DMS 273 (cell line): ENCODE measurements at regions not wholly inside any gene's neighbourhood (a gene's known extent, or its start where the extent isn't known, plus 50 kb on each side); places are given as distances from the start of the nearest gene placed in this dataset.
A peak's percentile ranks its signal among the peaks of the same experiment; 100 is the strongest.
"Not testable (repeated sequence)": the region's sequence is repeated elsewhere in the genome, so short reads cannot be mapped to it uniquely, and the experiment has no call there.

Source experiments
- DNase-seq: peaks from one replicate; lab custom pipeline; 2025; ENCODE audit not compliant: unreplicated experiment; lab: John Stamatoyannopoulos, UW

DNA sequence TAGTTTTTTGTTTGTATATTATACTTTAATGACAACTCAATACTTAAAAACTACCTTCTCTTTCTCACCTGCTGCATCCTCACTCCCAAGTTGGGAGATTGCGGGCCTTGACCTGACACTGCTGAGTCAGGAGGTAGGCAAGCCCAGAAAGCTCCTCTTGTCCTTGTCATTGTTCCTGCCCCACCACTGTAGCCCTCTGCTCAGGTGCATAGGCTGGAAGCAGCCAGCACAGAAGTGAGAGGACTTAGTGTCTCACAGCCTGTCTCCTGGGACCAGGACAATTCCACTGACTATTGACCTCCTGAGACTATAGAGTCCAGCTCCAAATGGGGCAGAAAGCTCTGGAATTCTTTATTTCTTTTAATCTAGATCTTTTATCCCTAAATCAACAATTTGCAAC is 123.5 kb upstream of the NDP start:
- no peak for DNase-seq

DNA sequence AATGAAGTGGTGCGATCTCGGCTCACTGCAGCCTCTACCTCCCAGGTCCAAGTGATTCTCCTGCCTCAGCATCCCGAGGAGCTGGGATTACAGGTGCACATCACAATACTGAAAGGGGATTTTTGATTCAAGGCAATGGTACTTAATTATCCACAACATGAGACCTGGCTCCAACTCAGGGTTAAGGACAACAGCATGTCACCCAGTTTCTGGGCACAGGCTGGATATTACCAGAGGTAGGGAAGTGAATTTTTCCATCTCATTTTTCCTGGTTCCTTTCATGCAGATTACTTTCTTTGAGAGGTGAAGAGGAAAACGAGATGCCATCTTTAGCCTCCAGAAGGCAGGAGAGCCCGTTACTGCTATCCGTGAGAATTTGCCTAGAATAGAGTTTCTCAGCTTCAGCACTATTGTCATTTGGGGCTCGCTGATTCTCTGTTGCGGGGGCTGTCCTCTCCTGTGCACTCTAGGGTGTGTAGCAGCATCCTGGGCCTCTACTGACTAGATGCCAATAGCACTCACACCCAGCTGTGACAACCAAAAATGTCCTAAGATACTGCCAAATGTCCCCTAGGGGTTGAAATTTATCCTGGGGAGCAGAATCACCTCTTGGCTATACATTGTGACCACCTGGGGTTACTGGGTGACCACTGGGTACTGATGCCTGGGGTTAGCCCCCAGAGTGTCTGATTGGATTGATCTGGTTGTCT is 121.8 kb upstream of the NDP start:
- no peak for DNase-seq

DNA sequence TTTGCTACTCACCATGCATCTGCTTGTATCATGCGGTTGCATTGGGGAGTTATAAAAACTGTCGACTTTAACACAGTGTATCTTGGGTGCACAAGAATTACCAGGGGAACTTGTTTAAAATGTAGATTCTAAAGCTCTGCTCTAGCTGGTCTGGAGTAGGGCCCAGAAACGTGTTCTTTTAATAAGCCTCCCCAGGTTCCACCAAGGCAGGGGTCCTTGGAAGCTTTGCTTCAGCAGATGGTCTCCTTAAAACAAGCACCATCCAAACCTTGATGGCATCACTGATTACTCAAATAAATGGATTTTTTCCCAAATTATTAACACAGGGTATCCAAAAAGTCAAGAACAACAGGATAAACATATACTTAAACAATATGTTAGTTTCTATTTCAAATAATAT is 120.2 kb upstream of the NDP start:
- DNase-seq: no peak

DNA sequence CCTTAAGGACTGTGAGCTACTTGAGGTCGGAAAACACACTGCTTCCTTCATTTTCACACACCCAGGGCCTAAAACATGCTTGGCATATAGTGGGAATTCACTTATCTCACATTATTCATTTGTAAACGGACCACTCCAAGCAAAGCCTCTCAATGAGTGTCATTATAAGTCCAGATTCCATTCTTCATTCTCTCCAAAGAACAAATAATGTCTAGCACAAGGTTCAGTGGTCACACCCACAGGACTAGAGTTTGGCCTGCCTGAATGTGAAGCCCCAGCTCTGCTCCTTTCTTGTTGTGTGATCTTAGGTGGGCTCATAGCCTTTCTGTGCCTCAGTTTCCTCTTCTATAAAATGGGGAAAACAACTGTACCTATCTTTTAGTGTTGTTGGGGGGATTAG is 119.6 kb upstream of the NDP start:
- no peak for DNase-seq

DNA sequence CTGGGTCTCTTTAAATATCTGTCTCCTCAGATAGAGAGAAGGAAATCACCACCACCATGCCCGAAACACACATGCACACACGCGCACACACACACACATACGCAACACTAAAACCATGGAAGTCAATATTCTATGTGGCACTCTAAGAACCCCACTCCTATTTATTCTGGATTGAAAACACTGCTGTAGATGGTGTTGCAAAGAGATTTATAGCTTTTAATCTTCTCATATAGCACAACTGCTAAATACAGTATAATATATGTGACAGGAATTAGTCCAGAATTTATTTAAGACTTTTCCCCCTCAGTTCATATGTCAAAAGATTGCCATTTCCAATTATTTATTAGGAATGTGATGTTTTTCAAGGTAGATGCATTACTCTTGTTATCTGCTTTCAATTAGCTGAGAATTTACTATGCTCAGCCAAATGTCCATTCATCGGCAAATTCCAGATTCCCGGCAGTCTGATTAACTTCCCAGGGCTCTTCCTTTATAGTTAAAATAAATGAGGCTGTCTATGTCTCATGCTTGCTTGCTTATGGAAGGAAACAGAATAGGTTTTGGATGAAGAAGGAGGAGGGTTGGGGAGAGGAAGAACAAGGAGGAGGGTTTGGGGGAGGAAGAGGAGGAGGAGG is 115.4 kb upstream of the NDP start:
- no peak for DNase-seq

DNA sequence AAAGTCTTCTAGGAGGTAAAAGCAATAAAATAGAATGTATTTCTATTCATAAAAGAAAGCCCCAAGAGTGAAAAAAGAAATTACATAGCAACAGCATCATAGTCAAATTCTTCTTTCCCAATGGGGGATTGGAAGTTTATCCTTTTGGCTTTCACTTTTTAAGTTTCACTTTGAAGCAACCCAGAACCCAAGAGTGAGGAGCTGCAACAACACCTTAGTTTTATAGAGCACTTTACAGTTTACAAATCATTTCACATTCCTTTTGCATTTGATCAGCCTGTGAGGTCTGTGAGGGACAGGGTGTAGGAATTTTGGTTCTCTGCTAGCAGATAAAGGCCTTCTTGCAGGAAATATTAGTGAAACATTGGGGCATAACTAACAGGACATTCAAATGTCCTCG is 112.0 kb upstream of the NDP start:
- no peak for DNase-seq

DNA sequence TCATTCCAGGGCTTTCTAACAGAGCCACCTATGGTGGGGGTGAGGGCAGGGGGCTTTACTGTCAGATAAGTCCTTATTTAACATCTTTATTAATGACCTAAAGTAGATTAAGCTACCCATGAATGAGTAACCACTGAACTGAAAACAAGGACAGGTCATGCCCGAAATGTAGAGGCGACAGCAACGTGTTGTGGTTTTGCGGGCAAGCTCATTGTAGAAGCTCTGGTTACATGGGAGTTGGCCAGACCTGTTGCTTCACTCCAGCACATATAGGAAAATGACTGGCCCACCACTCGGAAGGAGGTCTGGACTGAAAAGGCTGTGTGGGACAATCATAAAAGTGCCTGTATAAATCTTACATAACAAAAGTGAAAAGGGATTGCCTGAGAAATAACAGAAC is 109.6 kb upstream of the NDP start:
- DNase-seq: no peak

DNA sequence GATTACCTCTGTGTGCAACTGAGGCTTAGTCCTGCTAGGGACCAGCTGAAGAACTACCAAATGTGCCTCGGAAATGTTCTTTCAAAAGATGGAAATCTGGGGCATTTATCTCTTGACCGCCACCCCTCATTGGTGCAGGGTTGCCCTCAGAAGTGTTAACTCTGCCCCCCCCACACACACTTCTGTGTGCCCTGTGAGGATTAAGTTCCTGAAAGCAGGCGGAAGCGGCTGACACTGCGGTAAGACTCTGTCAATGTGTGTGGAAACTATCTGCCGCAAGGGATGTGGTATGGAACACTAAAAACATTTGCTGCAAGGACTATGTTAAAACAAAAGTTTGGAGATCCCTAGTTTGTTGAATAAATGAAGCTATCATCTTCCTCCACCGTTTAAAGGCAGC is 106.9 kb upstream of the NDP start:
- no peak for DNase-seq

DNA sequence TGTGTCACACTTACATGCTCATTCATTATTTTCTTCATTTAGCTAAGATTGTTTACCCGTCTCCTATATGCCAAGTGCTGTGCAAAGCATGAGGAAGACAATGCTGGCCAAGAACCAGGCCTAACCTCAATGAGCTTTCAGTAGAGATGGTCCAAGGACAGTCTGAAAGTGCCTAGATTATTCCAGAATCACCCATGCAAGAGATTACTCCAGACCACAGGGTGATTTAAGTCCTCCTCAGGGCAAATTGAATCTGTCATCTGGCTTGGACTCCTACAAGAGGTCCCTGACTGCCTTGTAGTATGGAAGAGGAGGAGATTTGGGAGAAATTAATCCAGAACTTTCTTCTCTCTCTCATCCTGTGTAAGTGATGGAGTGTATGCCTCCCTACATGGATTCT is 99.4 kb upstream of the NDP start:
- no peak for DNase-seq

DNA sequence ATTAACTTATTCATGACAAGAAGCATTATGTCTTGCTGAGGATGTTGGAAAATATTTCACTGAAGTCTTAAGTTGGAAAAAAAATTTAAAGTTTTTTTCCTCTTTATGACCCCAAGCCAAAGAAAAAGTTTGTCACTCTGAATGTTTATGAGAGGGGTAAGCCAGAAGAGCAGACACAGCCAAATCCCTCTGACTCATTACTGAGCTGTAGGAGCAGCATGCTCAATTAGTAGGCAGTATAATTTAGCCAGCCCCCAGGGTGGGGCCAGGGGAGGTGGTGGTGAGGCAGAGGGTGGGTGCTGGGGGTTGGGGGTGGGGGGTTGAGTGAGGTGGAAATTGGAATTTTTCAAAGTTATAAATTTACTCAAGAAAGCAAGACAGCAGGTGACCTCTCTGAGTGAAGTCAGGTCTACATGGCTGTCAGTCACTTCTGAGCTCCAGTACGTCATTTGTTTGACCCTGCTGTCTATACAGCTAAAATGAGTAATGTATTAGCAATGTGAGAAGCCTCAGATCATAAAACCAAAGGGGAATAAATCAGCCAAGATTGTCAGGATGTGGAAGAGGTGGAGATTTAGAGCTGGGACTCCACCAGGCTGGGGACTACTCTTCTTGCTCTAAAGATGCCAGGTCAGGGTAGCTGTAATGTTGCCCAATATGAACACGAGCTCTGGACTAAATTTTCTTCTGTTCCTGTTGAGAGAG is 98.8 kb upstream of the NDP start:
- DNase-seq: no peak

DNA sequence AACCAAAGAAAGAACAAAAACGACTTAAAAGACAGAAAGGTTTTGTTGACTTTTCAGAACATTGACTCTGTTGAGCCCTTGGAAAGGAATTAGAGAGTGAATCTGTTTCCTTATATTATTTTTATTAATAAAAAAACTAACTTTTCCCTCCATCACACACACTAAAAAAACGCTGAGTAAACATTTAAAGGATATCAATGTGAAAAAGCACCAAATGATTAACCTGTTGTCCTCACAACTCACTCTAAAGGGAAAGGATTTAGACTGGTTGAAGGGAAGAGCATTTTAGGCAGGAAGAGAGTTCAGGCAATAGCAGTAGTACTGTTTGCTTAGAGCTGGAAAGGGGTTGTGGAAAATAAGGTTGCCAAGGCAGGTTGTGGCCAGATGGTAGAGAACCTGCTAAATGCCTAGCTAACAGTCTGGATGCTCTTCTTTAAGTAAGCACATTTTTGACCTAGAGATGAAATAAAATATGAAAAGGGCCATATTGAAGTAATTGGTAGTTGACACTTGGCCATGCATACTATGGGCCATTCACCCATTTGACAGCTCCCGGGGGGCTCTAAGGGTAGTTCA is 98.0 kb upstream of the NDP start:
- DNase-seq: peak; percentile 7

DNA sequence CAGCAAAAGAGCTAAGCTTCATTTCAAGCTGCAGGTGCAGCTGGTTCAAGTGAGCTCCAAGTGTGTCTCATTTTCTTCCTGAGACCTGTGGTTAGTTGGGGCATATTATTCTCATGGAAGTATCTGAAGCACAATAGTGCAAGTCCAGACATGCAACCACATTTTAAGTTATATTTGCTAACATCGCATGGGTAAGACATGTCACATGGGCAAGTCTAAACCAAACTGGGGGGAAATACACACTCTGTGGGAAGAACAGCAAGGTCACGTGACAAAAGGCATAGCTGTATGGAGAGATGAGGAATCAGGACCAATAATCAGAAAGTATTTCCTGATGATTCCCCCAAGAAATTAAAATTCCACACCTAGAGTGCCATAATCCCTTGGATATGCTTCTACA is 94.9 kb upstream of the NDP start:
- DNase-seq: no peak

DNA sequence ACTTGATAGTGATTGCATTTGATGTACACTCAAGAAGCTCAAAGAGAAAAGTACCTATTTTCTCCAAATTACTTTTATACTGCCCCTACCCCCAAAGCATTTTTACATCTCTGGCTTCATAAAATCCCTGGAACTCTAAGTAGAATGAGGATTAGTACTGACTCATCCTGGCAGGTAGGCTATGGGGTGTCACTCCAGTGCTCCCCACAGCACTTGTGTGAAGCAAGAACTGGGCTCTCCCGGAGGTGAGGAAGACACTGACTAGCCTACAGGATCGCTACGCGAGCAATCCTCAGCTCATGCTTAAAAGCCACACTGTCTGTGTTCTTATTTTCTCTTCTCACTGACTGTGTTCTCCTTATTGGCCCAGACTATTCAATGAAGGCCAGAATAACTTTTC is 90.4 kb upstream of the NDP start:
- no peak for DNase-seq

DNA sequence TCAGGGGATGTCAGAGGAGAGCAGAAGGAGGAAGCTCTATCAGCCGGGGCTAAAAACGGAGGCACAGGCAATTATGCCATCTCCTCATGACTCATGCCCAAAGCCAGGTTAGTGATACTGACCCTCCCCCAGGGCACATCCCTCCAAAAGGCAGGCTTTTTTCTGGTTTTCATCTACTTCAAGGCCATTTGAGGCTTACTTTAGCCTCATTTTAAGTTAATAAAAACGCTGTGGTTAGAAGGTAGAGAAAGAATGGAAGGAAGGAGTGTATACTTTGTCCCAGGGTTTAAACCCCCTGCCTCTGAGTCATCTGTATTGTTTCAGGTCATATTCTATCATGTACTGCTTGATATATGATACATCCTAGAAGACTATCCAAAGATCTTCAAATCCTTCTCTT is 89.7 kb upstream of the NDP start:
- DNase-seq: no peak

DNA sequence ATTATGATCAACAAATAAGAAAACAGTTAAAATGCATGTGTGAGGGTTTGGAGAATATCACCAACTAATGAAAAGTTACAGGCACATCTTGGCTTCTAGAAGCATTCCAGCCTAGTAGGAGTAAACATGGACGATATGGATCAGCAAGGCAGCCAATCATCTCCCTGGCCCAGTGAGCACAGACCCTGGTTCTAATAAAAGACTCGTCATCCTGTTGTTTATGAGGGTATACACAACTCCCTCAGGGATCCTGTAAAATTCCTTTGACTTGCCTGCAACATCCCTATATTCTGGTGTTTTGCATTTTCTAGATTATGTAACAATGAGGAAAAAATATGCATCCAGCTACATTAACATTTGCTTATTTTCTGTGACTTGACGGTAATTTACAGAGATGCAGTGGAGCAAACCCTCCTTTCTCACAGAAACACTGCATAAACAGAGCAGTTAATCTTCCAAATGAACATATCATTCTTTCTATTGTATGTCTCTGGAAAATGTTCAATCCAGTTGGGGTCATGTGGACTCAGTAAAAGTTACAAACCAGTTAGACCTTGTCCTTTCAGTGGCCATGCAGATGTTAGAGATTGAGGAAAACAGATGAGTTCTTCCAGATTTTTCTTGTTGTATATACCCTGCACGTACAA is 88.9 kb upstream of the NDP start:
- DNase-seq: no peak

DNA sequence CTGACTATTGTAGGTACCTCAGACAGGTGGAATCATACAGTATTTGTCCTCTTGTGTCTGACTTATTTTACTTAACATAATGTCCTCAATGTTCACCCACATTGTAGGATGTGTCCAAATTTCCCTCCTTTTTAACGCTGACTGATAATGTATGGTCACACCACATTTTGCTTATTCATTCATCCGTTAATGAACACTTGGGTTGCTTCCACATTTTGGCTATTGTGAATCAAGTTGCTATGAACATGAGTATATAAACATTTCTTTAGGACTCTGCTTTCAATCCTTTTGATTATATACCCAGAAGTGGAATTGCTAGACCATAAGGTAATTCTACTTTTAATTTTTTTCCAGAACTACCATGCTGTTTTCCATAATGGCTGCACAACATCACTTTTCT is 87.0 kb upstream of the NDP start:
- no peak for DNase-seq

DNA sequence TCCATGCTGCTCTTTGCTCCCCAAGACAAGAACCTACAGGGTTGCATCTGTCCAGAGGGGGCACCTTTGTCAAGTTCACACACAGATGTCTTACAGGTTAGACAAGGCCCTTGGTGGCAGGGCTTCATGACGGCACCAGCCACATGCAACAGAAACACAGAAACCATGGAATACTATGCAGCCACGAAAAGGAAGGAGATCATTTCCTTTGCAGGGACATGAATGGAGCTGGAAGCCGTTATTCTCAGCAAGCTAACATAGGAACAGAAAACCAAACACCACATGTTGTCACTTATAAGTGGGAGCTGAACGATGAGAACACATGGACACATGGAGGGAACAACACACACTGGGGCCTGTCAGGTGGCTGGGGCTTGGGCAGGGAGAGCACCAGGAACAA is 85.1 kb upstream of the NDP start:
- no peak for DNase-seq

DNA sequence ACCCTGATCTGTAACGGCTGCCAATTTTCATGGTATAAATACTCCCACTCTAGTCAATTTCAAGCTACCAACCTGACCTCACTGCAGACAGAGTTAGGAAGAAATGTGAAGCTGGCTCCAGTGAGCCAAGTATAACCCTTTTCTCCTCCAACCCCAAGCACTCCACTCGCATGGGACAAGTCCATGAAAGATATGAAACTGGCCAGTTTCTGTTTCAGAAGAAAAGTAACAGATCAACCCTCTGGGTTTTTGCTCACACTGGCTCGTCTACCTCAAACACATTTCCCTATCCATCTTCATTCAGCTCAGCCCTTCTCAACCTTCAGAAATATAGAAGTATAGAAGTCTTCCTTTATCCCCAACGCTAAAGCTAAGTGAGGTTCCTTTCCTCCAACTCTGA is 82.4 kb upstream of the NDP start:
- no peak for DNase-seq

DNA sequence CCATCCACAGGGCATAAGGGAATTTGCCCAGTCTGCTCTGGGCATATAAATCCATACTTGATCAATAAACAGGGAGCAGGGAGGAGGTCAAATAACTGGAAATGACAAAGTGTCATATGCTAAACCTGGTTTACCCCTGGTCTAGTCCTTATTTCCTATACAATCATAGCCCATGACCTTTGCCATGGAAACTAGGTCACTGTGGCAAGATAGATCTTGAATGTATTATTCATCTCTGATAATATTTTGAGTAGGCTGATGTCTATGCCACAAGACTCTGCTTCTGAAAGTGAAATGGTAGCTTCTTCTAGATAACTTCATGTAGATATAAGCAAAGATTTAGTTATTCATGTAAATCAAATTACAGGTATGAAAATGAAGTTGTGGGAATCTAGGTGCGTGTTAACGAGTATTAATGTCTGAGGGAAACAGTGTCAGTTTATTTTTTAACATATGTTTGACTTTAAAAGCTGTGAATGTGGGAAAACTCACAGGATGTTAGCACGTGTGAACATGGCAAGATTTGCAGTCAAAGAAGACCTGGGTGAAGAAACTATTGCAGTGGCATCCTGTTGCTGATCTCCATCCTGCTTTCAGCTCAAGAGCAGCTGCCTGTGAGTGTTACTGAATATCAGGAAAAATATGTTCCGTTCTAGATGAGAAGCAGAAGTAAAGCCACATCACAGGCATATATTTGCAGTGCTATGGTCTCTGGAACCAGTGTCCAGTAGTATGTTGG is 81.8 kb upstream of the NDP start:
- no peak for DNase-seq

DNA sequence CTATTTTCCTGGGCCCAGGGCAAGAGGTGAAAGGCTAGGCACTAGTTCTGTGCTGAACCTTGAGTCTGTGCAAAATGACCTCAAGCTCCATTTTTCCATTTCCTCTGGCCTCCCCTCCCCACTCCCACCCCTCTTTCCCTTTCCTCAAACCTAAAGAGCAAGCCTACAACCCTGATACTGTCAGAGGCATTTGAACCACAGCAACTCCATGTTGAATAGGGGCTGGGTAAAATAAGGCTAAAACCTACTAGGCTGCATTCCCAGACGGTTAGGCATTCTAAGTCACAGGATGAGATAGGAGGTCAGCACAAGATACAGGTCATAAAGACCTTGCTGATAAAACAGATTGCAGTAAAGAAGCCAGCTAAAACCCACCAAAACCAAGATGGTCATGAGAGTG is 71.9 kb upstream of the NDP start:
- DNase-seq: not testable (repeated sequence)

DNA sequence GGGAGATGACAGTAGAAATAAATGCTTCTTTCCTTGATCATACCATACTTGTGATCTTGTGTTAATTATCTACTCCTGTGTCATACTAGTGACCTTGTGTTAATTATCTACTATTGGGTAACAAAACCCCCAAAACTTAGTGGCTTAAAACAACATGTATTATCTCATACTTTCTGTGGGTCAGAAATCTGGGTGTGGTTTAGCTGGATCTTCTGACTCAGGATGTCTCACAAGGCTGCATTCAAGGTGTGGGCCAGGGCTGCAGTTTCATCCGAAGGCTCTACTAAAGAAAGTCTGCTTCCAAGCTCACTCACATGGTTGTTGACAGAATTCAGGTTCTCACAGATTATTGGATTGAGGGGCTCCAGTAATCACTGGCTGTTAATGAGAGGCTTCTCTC is 70.3 kb upstream of the NDP start:
- no peak for DNase-seq
